Breast epithelium (tissue), 3 donors: ENCODE measurements at regions not wholly inside any gene's neighbourhood (a gene's known extent, or its start where the extent isn't known, plus 50 kb on each side); places are given as distances from the start of the nearest gene placed in this dataset.

Source experiments
- POLR2AphosphoS5 ChIP-seq, 3 donors: sonication (generic); formaldehyde crosslinking; IDR thresholded peaks; one replicate each; pipeline ENCODE4 v1.6.1; 2017; ENCODE audit warnings: antibody characterized with exemption in 3 of 3
- TF ChIP-seq, protein P1 (sequence below), 3 donors: fragments of 450-650 bp; IDR thresholded peaks; one replicate each; pipeline ENCODE4 v1.5.1; 2016 to 2017; ENCODE audit warnings: antibody characterized with exemption in 3 of 3, mild to moderate bottlenecking in 3 of 3, moderate library complexity in 3 of 3

DNA sequence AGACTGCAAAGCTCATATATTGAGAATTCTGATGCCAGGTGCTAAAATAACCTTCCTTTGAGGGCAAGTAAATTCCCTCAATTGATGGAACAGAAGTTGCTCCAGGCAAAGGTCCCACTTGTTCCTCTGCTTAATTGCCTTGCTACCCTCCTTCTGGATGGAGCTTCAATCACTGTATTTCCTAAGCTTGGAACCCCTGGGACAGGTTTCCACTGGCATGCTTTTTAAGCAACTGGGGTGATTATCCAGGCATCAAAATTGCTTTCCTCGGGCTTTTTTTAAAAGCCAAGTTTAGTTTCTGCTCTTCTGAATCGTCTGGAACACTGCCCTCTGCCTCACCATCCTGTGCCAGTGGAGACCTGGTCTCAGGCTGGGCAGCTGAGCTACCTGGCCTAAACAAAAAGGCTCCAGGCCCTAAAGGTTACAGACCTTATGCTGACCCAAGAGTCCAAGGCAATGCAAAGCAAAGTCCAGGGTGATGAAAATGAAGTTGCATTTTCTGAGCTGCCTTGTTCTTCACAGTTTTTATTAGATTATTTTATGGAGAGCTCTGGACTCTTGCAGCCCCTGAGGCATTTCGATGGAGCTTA, 167.9 kb upstream of the CD180 start:
- TF ChIP-seq, protein P1, sequence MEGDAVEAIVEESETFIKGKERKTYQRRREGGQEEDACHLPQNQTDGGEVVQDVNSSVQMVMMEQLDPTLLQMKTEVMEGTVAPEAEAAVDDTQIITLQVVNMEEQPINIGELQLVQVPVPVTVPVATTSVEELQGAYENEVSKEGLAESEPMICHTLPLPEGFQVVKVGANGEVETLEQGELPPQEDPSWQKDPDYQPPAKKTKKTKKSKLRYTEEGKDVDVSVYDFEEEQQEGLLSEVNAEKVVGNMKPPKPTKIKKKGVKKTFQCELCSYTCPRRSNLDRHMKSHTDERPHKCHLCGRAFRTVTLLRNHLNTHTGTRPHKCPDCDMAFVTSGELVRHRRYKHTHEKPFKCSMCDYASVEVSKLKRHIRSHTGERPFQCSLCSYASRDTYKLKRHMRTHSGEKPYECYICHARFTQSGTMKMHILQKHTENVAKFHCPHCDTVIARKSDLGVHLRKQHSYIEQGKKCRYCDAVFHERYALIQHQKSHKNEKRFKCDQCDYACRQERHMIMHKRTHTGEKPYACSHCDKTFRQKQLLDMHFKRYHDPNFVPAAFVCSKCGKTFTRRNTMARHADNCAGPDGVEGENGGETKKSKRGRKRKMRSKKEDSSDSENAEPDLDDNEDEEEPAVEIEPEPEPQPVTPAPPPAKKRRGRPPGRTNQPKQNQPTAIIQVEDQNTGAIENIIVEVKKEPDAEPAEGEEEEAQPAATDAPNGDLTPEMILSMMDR (IDR thresholded peaks at IDR 0.05) = no peak
- TF ChIP-seq POLR2AphosphoS5 (IDR thresholded peaks at IDR 0.05) = peak in 1 of 3 donors; percentile 27
